Common myeloid progenitor, CD34-positive (primary cell): ENCODE measurements at regions not wholly inside any gene's neighbourhood (a gene's known extent, or its start where the extent isn't known, plus 50 kb on each side); places are given as distances from the start of the nearest gene placed in this dataset.
"Not testable (repeated sequence)": the region's sequence is repeated elsewhere in the genome, so short reads cannot be mapped to it uniquely, and the experiment has no call there.

Experiments used
- CTCF ChIA-PET: fragments of 350-600 bp; sonication (Branson Sonifier 250); formaldehyde crosslinking; loops from one replicate; lab custom pipeline; 2021; ENCODE audit warnings: antibody characterized with exemption; lab: Charles Lee
- POLR2A ChIA-PET: fragments of 350-600 bp; sonication (Branson Sonifier 250); formaldehyde crosslinking; loops from one replicate; lab custom pipeline; 2021; ENCODE audit warnings: antibody characterized with exemption; lab: Charles Lee
- DNase-seq, 3 donors: peaks; one replicate each; pipeline versions ENCODE4 v3.0.0 to v3.0.0-alpha.2; 2013
- H3K27ac ChIP-seq, 2 experiments: 1 replicate in 1 of 2; 2 replicates in 1 of 2; pipeline ENCODE4 v1.7.0; 2013; ENCODE audit warnings: inconsistent platforms in 2 of 2, low read length in 2 of 2, mild to moderate bottlenecking in 2 of 2, low read depth in 1 of 2, moderate library complexity in 1 of 2; ENCODE audit not compliant: severe bottlenecking in 2 of 2, insufficient read depth in 1 of 2, poor library complexity in 1 of 2
- H3K27me3 ChIP-seq, 5 experiments: replicated peaks in 2 of 5; 1 replicate in 3 of 5; 2 replicates in 2 of 5; pipeline versions ENCODE4 v1.6.1 to v1.7.0; 2013; ENCODE audit warnings: low read length in 4 of 5, mild to moderate bottlenecking in 2 of 5, moderate library complexity in 2 of 5, inconsistent platforms in 1 of 5; ENCODE audit not compliant: insufficient read depth in 5 of 5, control insufficient read depth in 4 of 5
- H3K36me3 ChIP-seq, 4 experiments: 1 replicate in 2 of 4; 2 replicates in 2 of 4; pipeline versions ENCODE4 v1.6.1 to v1.7.0; 2013; ENCODE audit warnings: low read length in 3 of 4, control low read depth in 1 of 4, mild to moderate bottlenecking in 1 of 4; ENCODE audit not compliant: control insufficient read depth in 4 of 4, insufficient read depth in 4 of 4
- H3K4me1 ChIP-seq, 4 experiments: 1 replicate in 3 of 4; 2 replicates in 1 of 4; pipeline versions ENCODE4 v1.6.1 to v1.7.1; 2013; ENCODE audit warnings: low read length in 3 of 4, mild to moderate bottlenecking in 3 of 4, control low read depth in 1 of 4, inconsistent platforms in 1 of 4, moderate library complexity in 1 of 4; ENCODE audit not compliant: control insufficient read depth in 4 of 4, insufficient read depth in 4 of 4; ENCODE audit errors: control extremely low read depth in 1 of 4
- H3K4me3 ChIP-seq, 7 experiments: 1 replicate in 4 of 7; 2 replicates in 3 of 7; pipeline versions ENCODE4 v1.5.1 to v1.7.0; 2013; ENCODE audit warnings: mild to moderate bottlenecking in 7 of 7, low read length in 6 of 7, moderate library complexity in 6 of 7, inconsistent platforms in 2 of 7, low read depth in 2 of 7, control low read depth in 1 of 7; ENCODE audit not compliant: insufficient read depth in 4 of 7, control insufficient read depth in 1 of 7; ENCODE audit errors: extremely low read depth in 1 of 7
- H3K9me3 ChIP-seq, 5 experiments: 1 replicate in 4 of 5; 2 replicates in 1 of 5; pipeline versions ENCODE4 v1.6.1 to v1.7.1; 2013; ENCODE audit warnings: low read length in 4 of 5, mild to moderate bottlenecking in 2 of 5, inconsistent platforms in 1 of 5, low read depth in 1 of 5, moderate library complexity in 1 of 5; ENCODE audit not compliant: control insufficient read depth in 4 of 5, insufficient read depth in 2 of 5; ENCODE audit errors: control extremely low read depth in 1 of 5
- WGBS: methylation state at CpG from one replicate; pipeline ENCODE4 v1.1.5; 2013; ENCODE audit not compliant: insufficient coverage; 5-methylcytosine and 5-hydroxymethylcytosine counted together

DNA sequence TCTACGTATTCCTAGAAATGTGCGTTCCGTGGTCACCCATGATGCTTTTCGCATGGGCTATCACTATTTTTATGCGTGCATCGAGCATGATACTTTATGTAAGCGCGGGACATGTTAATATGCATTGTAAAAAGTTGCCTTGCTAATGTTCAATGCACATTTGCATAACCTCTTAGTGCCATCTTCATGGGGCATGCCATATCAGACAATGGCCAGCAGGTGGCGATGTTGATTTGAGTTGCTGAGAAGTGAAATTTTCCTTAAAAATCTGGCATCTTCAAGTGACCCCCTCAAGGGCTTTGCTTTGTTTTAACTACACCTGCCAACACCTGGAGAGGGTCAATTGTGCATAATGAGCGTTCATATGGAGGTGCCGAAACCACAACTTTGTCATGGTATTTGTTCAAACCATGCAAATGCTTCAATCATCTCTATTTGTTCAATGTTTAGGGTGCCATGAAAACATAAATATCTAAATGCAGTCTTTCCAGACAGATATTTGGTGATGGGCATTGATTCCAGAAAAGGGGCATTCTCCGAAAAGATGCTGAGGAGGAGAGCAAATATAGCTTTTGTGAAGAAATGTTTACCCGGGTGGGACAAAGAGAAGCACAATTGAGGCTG is 833.9 kb upstream of the PRKX start:
- ChIA-PET POLR2A (no interaction called here), CTCF (interaction anchor here (0.7 to 1.6 kb wide), 7 partner anchors 10 to 570 kb away, joined by 3 to 9 read pairs (median 3); no protein-coding TSS in a partner anchor)
- peaks cover 0 to 7% (median 0%) of the 10 kb centered on the region in 4 experiments for H3K4me1 ChIP-seq
- DNase-seq: peak; percentile 35 to 78 (median 68)
- no peak overlapping the region for H3K4me3 ChIP-seq
- WGBS: 51% methylated on average over 10 of the region's 13 CpGs
- H3K9me3 ChIP-seq: no peaks in the 10 kb centered on the region
- no peak overlapping the region for H3K27ac ChIP-seq
- no peaks in the 10 kb centered on the region for H3K27me3 ChIP-seq
- H3K36me3 ChIP-seq: no peaks in the 10 kb centered on the region

DNA sequence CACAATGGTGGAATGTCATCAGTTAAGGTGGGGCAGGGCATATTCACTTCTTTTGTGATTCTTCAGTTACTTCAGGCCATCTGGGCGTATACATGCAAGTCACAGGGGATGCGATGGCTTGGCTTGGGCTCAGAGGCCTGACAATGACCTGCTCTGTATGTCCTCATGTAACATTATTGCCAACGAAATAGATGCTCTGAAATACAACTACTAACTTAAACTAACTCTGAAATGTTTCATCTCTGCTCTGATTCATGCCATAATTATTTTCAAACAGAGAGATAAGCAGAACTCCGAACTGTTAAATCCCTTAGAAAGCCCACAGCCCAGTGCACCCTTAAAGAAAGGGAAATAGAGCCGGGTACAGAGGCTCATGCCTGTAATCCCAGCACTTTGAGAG is 832.7 kb upstream of the PRKX start:
- WGBS: 100% methylated on average over 3 of the region's 5 CpGs
- POLR2A ChIA-PET: not testable (repeated sequence)

GRCh38 chrX:4528247-4528646 is 814.8 kb upstream of the PRKX start:
- Histone ChIP-seq H3K27me3 (no peaks in the 10 kb centered on the region), H3K4me3 (no peak overlapping the region), H3K36me3 (no peaks in the 10 kb centered on the region), H3K4me1 (no peaks in the 10 kb centered on the region), H3K27ac (no peak overlapping the region), H3K9me3 (no peaks in the 10 kb centered on the region)
- CTCF ChIA-PET: no interaction called here
- POLR2A ChIA-PET: no interaction called here
- DNase-seq: no peak
- no CpG with 5 or more reads among the region's 1 CpG for WGBS

More for the DNA sequence above, 832.7 kb upstream of the PRKX start:
- H3K27ac ChIP-seq, DNase-seq, H3K4me1 ChIP-seq, H3K4me3 ChIP-seq, H3K27me3 ChIP-seq, H3K9me3 ChIP-seq, H3K36me3 ChIP-seq: not testable (repeated sequence)
- CTCF ChIA-PET: interaction anchor here (0.7 to 0.9 kb wide), 3 partner anchors 560 to 568 kb away, joined by 3 to 9 read pairs (median 3); no protein-coding TSS in a partner anchor

DNA sequence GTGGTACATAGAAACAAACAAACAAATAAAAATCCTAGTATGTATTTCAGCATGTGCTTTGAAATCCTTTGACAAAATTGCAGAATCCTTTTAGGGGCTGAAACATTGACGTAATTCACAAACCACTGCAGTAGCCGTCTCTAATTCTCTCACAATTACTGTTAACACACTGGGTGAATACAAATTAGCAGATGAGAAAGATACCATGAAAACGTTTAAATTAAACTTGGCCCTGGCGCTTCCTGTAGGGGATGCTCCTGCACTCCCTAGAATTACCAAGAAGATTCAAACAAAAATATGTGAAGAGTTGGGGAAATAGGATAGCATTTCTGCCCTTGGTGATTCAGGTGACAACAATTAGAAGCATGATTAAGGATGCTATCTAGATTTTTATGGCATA is 772.5 kb upstream of the PRKX start:
- Histone ChIP-seq H3K9me3 (no peaks in the 10 kb centered on the region), H3K36me3 (no peaks in the 10 kb centered on the region), H3K27ac (no peak overlapping the region), H3K4me3 (no peak overlapping the region), H3K4me1 (no peaks in the 10 kb centered on the region), H3K27me3 (no peaks in the 10 kb centered on the region)
- 100% methylated on average over 1 of the region's 4 CpGs for WGBS
- CTCF ChIA-PET: no interaction called here
- POLR2A ChIA-PET: no interaction called here
- no peak for DNase-seq

GRCh38 chrX:4484266-4484665 is 770.8 kb upstream of the PRKX start:
- Histone ChIP-seq H3K4me1 (no peaks in the 10 kb centered on the region), H3K9me3 (no peaks in the 10 kb centered on the region), H3K27ac (no peak overlapping the region), H3K4me3 (no peak overlapping the region), H3K36me3 (no peaks in the 10 kb centered on the region), H3K27me3 (no peaks in the 10 kb centered on the region)
- no peak for DNase-seq
- ChIA-PET CTCF (no interaction called here), POLR2A (no interaction called here)
- WGBS: 92% methylated on average over 4 of the region's 5 CpGs

DNA sequence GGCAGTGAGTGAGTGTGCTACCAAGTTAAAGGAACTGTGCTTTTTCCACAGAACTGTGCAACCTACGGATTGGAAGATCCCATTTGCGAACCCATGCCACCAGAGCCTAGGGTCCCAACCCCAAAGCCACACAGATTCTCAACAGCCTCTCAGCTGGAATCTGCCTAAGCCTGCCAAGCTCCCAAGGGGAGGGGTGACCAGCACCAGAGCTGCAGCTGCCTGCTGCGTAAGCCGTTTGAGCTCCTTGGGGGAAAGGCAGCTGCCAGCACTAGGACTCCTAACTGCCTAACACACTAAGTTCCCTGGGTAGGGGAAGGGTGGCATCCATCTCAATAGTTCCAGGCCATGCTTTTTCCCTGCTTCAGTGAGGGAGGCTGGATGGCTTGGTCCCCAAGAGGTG is 738.1 kb upstream of the PRKX start:
- H3K36me3 ChIP-seq: no peaks in the 10 kb centered on the region
- POLR2A ChIA-PET: no interaction called here
- 95% methylated on average over 3 of the region's 4 CpGs for WGBS
- H3K27me3 ChIP-seq: no peaks in the 10 kb centered on the region
- no peaks in the 10 kb centered on the region for H3K9me3 ChIP-seq
- no peak overlapping the region for H3K4me3 ChIP-seq
- no peaks in the 10 kb centered on the region for H3K4me1 ChIP-seq
- CTCF ChIA-PET: no interaction called here
- DNase-seq: no peak
- no peak overlapping the region for H3K27ac ChIP-seq

GRCh38 chrX:4450177-4450576 is 736.7 kb upstream of the PRKX start:
- no peaks in the 10 kb centered on the region for H3K27me3 ChIP-seq
- 93% methylated on average over 2 of the region's 2 CpGs for WGBS
- no peaks in the 10 kb centered on the region for H3K4me1 ChIP-seq
- no peaks in the 10 kb centered on the region for H3K9me3 ChIP-seq
- no peaks in the 10 kb centered on the region for H3K36me3 ChIP-seq
- no peak overlapping the region for H3K4me3 ChIP-seq
- ChIA-PET CTCF (no interaction called here), POLR2A (no interaction called here)
- H3K27ac ChIP-seq: no peak overlapping the region
- no peak for DNase-seq
